HG03520 (cell line): ENCODE measurements at regions not wholly inside any gene's neighbourhood (a gene's known extent, or its start where the extent isn't known, plus 50 kb on each side); places are given as distances from the start of the nearest gene placed in this dataset.

Source experiments
- ATAC-seq: cut with Tn5 transposase; IDR thresholded peaks from one replicate; pipeline ENCODE4 v1.9.1; 2021; ENCODE audit warnings: mild to moderate bottlenecking, moderate library complexity; ENCODE audit not compliant: unreplicated experiment

DNA sequence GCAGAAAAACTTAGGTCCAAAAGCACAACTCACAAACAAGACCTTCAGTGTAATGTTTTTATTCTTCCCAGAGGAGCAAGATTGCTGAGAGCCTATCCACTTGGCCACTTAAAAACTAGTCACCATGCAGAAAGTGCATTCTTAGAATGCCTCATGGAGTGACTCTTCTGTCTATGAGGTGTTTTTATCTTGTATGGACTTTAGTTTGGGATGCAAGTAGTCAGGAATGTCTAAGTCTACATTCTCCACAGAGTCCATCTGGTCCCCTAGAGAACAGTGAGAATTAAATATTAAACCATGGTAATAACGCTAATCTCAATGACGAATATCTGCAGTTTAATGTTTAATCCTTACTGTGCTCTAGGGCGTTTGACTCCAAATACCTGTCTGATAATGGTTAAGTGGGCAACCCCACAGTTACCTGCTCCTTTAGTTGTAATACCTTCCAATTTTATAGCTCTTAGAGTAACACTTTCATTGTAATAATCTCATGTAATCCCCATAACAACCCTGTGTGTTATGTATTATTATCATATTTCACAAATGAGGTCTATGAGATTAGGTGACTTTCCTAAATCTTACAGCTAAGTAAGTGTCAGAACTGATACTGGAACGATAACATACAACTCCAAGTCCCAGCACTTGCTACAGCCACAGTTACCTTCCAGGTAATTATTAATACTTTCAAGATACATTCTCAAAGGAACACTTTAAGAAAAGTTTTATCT, 235.6 kb upstream of the JADE1 start:
- ATAC-seq = no peak

DNA sequence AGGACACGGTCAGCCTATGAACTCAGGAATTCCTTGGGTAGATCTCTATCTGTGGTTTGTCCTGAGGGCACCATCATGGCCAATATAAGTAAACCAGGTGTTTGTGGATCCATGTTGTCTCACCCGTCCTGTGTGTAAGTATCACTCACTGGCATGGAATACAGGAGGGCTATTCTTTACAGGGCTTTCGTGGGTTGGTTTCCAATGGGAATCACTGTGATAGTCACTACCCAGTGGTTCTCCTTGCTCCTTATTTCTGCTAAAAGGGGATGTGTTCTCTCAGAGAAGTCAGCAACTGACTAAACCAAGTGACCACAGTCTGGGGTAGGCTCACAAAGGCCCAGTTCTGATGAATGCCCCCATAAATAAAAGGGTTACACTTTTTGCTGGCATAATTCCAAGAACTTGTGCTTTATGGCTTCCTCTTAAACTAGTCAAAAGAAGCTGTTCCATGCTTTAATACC, 236.7 kb upstream of the JADE1 start:
- ATAC-seq = no peak

DNA sequence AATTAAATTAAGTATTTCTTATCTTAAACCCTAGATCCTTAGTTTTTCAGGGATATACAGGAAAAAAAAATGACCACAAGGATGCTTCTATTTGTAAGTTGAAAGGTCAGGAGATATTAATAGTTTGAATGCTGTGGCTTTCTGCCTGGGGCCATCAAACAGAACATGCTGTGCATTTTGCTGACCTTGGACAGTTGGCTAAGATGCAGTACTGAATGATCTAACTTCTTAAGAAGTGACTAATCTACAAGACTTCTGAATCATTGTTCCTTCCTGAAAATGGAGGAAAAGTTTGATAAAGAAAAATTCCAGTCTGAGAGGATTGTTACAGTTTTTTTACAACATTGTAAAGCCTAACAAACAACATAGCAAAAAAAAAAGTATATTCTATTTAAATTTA, 237.8 kb upstream of the JADE1 start:
- no peak for ATAC-seq

GRCh38 chr4:128570387-128570975, 239.0 kb upstream of the JADE1 start:
- ATAC-seq = no peak

GRCh38 chr4:128566693-128567092, 242.8 kb upstream of the JADE1 start:
- ATAC-seq = no peak

DNA sequence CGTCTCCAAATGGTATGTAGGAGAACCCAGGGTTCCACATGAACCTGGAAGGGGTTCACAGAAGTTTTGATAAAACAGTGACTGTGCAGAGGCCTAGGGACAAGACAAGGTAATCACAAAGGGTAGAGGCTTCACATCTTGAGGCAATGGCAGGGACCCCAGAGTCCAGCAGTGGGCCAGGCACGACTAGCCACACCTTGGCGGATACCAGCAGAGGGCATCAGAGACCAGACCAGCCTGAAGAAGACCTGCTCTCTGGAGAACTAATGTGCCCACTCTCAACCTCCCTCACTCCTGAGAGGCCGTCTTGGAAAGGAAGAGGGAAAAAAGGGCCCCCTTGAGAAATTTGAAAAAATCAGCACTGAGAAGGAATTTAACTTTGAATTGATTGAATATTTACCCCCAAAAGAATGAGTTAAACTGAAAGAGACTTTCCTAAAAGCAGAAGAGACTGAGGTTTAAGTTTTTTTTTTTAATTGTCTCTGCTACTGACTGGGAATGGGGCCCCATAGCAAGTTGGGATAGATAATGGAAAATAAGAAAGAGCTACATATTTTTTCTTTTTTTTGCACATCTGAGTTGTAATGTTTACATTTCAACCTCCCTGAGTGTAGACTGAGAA, 243.8 kb upstream of the JADE1 start:
- ATAC-seq = no peak

DNA sequence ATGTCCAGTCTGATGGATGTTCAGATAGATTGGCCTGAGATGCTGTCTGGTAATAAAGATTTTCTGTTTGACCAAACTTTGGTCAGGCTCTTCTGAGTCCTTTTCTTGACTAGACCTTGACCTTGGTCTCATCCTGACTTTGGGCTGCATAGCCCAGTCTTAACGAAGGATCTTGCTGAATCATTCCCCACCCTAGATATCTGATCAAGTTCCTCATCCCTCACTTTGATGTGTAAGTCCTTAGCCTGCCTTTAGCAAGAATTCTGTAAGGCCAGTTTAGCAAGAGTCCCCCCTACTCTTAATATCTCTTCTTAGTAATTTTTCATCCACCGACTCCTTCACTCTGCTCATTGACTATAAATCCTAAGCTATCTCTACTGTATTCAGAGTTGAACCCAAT, 244.4 kb upstream of the JADE1 start:
- ATAC-seq = no peak

- ATAC-seq = no peak
Observed at GRCh38 chr4:128564081-128564630, 245.3 kb upstream of the JADE1 start.

DNA sequence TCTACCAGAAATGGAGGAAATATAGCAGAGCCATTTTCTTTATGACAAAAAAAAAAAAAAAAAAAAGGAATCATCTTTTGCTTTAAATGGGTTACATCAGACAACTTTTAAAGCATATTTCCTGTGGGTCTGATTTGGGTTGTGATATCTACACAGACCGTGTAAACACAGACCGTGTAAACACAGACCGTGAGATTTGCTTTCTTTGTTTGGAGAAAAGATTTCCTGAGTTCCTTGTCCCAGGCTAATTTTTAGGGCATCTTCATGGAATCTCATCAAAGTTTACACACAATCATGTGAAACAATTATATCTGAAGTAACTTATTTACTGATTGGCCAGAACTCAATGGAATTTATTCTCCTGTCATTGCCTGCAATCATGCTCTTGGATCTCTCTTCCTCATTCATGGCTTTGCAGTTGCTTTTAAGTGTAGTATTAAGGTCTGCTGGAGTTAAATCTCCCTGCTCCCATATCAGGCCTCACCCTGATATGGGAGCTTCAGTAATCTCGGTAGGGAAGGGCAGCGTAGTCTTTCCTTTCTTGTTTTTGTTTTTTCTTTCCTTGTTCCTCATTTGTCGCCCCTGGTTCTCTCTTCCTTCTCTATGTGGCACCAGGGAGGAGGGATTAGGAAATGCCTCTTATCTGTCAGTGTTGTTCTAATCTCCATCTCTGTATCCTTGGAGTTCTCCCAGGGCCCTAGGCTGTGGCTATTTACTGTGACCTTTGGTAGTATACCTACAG, 248.6 kb upstream of the JADE1 start:
- ATAC-seq = no peak

GRCh38 chr4:128558896-128559679, 250.4 kb upstream of the JADE1 start:
- ATAC-seq = no peak

- ATAC-seq = no peak
Observed at GRCh38 chr4:128556756-128557155, 252.7 kb upstream of the JADE1 start.

DNA sequence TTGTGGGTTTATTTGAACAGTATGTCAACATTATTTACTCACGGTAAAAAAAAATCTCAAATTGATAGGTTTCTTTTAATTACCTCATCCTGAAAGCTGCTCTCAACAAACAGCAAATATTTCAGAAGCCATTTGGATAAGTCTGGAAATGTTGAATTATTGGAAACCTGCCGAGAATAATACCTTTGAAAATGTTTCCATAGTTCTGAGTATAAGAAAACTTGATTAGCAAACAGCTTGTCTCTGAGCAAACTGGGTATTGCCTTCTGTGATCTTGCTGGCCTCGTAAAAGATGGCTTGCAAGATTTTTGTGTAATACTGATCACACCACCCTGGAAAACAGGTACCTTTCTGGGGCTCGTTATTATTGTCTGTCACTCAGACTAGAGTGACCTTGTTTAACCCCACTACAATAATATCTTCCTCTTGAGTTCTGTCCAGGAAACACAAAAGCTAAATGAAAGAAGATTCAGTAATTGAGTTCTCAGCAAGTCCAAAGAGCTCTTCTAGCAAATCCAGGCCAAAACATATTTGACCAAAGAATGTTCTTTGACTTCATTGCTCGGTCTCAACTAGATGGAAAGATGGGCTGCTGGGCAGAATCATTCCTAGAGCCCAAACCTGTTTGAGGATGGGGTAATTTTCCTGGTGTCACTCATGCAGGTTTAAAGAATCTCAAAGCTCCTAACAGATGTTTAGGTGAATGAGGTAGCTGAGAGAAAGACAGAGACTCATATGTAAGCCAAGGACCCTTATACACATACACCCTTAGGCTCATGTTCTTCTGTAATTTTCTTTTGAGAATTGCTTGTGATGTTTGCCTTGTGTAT, 255.6 kb upstream of the JADE1 start:
- no peak for ATAC-seq

GRCh38 chr4:128552586-128552907, 257.0 kb upstream of the JADE1 start:
- no peak for ATAC-seq

DNA sequence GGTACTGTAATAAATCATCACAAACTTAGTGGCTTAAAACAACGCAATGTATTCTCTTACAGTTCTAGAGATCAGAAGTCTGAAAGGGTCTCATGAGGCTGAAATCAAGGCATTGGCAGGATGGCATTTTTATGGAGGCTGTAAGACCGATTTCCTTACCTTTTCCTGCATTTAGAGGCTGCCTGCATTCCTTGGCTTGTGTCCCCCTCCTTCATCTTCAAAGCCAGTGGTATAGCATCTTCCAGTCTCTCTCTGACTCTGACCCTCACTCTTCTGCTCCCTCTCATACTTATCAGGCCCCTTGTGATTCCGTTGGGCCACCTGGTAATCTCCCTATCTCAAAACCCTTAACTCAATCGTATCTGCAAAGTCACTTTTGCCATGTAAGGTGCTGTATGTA, 258.2 kb upstream of the JADE1 start:
- ATAC-seq = no peak

DNA sequence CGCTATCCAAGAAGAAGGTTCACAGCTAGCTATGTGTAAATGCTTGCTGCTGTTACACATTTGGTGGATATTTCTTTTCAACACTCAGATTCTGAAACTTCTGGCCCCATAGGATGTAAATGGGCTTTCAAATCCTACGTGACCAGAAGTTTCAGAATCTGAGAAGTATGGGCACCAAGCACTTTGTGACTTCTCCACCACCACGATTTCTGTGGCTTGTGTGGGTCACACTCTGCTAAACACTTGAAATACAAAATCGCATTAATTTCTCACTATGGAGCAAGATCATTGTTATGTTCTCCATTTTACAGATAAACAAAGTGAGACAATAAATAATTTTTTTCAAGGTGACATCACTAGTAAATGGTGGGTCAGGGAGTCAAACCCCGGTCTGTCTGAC, 259.4 kb upstream of the JADE1 start:
- ATAC-seq = peak; percentile 35

DNA sequence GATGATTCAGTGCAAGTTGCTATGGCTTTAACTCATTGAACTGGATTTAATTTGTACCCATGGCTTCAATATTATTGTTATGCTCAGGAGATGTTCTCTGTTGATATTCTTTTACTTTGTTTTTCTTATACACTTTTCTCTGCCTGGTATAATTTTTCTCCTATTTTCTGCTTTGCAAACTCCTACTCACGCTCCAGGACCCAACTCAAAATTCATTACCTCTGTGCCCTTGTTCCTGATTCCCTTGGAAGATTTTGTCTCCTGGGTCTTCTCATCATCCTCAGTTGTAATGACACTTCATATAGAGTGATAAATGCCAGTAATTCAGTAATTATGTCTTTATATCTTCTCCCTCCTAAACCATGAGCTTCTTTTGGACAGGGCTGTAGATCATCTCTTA, 259.9 kb upstream of the JADE1 start:
- no peak for ATAC-seq

DNA sequence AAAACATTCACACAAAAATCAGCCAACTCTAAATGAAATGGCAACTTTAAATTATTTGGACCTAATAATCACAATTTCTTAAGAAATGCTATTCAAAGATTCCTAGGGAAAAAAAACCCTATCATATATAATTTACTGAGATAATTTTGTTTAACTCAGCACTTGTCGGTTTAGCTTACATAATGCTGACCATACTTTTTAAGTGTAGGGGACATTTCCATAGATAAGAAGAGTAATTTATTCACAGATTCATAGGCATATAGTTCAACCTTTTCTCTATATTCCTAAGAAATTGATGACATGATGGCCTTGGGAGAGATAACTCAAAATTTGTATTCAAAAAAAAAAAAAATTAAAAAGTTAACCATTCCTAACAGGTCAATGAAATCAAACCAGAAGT, 260.8 kb upstream of the PGRMC2 start:
- ATAC-seq = no peak

GRCh38 chr4:128544272-128544671, 256.7 kb upstream of the PGRMC2 start:
- no peak for ATAC-seq

- ATAC-seq = no peak
Observed at GRCh38 chr4:128543696-128544095, 256.1 kb upstream of the PGRMC2 start.

DNA sequence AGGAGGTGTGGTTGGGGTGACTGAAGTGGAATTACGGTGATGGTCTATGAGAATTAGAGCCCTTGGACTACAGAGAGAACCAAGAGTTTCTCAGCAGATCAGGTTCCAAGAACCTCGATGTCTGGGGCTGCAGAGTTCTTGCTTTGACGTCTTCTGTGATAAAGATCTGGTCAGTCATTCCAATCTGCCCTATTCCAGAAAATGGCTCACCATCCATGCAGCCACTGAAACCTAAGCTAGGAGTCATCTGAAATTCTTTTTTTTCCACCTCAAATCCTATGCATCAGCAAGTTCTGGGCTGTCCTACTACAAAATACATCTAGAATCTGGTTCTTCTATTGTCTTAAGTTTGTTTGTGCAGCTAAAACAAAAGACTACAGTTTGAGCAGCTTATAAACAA, 254.4 kb upstream of the PGRMC2 start:
- ATAC-seq = no peak
